Adrenal gland (tissue), 9 donors: ENCODE measurements at regions not wholly inside any gene's neighbourhood (a gene's known extent, or its start where the extent isn't known, plus 50 kb on each side); places are given as distances from the start of the nearest gene placed in this dataset.

Source experiments
- DNase-seq, 7 donors: peaks; one replicate each; pipeline ENCODE4 v3.0.0-alpha.2; 2019 to 2020
- H3K27ac ChIP-seq, 5 donors: fragments of 200-600 bp; sonication (generic) in 4 of 5; 1 replicate in 3 of 5; 2 replicates in 2 of 5; pipeline versions ENCODE4 v1.5.1 to v1.8.0; 2016 to 2020; ENCODE audit warnings: mild to moderate bottlenecking in 1 of 5
- H3K27me3 ChIP-seq: fragments of 200-600 bp; 2 replicates; pipeline ENCODE4 v1.8.0; 2021
- H3K36me3 ChIP-seq, 2 donors: fragments of 200-600 bp; replicated peaks in 1 of 2; 1 replicate in 1 of 2; 2 replicates in 1 of 2; pipeline versions ENCODE4 v1.5.1 to v1.8.0; 2018 to 2022
- H3K4me1 ChIP-seq, 2 donors: fragments of 200-600 bp; replicated peaks in 1 of 2; 1 replicate in 1 of 2; 2 replicates in 1 of 2; pipeline versions ENCODE4 v1.5.1 to v1.8.0; 2018 to 2021
- H3K4me3 ChIP-seq, 4 donors: fragments of 200-600 bp; sonication (generic) in 3 of 4; one replicate each; pipeline ENCODE4 v1.5.1; 2016 to 2018
- H3K9me3 ChIP-seq, 3 donors: fragments of 200-600 bp; sonication (generic) in 1 of 3; replicated peaks in 1 of 3; 1 replicate in 2 of 3; 2 replicates in 1 of 3; pipeline versions ENCODE4 v1.5.1 to v1.8.0; 2016 to 2021
- CTCF ChIP-seq, 6 experiments: fragments of 450-650 bp in 4 of 6; fragments of 200-600 bp in 2 of 6; sonication (generic) in 1 of 6; IDR thresholded peaks; 1 replicate in 5 of 6; 2 replicates in 1 of 6; pipeline versions ENCODE4 v1.5.1 to v1.8.0; 2016 to 2021; ENCODE audit warnings: antibody characterized with exemption in 6 of 6, mild to moderate bottlenecking in 2 of 6, moderate library complexity in 1 of 6
- POLR2A ChIP-seq, 2 donors: fragments of 450-650 bp; IDR thresholded peaks; one replicate each; pipeline ENCODE4 v1.6.1; 2017; ENCODE audit warnings: antibody characterized with exemption in 2 of 2, mild to moderate bottlenecking in 2 of 2, moderate library complexity in 1 of 2
- WGBS, 4 donors: extraction: QIAGEN DNeasy Blood & Tissue Kit in 2 of 4; methylation state at CpG; one replicate each; pipeline versions ENCODE4 v1.1.5 to v1.1.7; 2013 to 2017; 5-methylcytosine and 5-hydroxymethylcytosine counted together
- intact Hi-C, 2 donors: fragments of 100-400 bp; cut with DNase I; formaldehyde crosslinking; loops; one replicate each; pipeline versions ENCODE4 v1.14.1 to v1.15.0; 2022 to 2023
- small RNA-seq, 2 donors: library from RNA; depleted of rRNA; stranded (forward); fragments of <200 nt; gene quantifications; one replicate each; pipeline ENCODE3, GENCODE V24; 2016
- donor health status: healthy with polysubstance abuse.
- donor health status: Bipolar disorder and iron deficiency.
- donor health status: DM: yes; HTN: yes; CAD: no.
- donor health status: DM: no; HTN: no; CAD: no.
- donor health status: DM: no; HTN: no; CAD: no.

GRCh38 chrX:147848543-147849443 is 62.9 kb upstream of the FMR1 start:
- H3K9me3 ChIP-seq, result no peaks in the 10 kb centered on the region
- H3K27ac ChIP-seq, result no peak overlapping the region
- TF ChIP-seq CTCF (IDR thresholded peaks at IDR 0.05), result no peak
- TF ChIP-seq POLR2A (IDR thresholded peaks at IDR 0.05), result no peak
- no peaks in the 10 kb centered on the region for H3K27me3 ChIP-seq
- no peaks in the 10 kb centered on the region for H3K4me1 ChIP-seq
- DNase-seq, result no peak
- no peak overlapping the region for H3K4me3 ChIP-seq
- intact Hi-C loops, result no loop called here
- WGBS, 4 donors, result 63 to 92% (median 74%) methylated on average over 2 of the region's 2 CpGs
- no peaks in the 10 kb centered on the region for H3K36me3 ChIP-seq

DNA sequence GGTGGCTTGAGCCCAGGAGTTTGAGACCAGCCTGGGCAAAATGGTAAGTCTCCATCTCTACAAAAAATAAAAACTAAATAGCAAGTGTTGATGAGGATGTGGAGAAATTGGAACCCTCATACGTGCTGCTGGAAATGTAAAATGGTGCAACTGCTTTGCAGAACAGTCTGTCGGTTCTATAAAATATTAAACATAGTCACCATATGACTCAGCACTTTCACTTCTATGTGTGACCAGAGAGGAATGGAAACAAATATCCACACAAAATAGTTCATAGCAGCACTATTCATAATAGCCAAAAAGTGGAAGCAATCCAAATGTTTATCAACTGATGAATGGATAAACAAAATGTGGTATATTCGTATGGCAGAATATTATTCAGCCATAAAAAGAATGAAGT is 60.8 kb upstream of the FMR1 start:
- Histone ChIP-seq H3K27me3 (peaks cover 1% of the 10 kb centered on the region), H3K4me1 (no peaks in the 10 kb centered on the region), H3K9me3 (no peaks in the 10 kb centered on the region), H3K4me3 (no peak overlapping the region), H3K36me3 (no peaks in the 10 kb centered on the region), H3K27ac (no peak overlapping the region)
- intact Hi-C loops, result no loop called here
- no peak for DNase-seq
- TF ChIP-seq POLR2A (IDR thresholded peaks at IDR 0.05) (no peak), CTCF (IDR thresholded peaks at IDR 0.05) (no peak)
- 54 to 74% (median 66%) methylated on average over 3 of the region's 3 CpGs for WGBS, 4 donors

DNA sequence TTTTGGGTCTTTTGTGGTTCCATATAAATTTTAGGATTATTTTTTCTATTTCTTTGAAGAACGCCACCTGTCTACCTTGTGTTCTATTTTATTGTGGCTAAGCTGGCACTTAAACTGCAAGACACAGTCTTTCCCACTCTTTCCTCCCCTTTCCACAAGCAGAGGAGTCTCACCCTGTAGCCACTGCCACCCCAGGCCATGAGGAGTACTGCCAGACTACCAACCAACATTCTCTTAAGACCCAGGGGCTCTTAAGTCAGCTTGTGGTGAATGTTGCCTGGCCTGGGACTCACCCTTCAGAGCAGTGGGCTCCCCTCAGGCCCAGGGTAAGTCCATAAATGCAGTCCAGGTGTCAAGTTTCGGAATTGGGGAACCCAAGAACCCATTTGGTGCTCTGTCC is 58.0 kb upstream of the FMR1 start:
- no peak for DNase-seq
- Histone ChIP-seq H3K4me3 (no peak overlapping the region), H3K9me3 (no peaks in the 10 kb centered on the region), H3K36me3 (no peaks in the 10 kb centered on the region), H3K27ac (no peak overlapping the region), H3K4me1 (no peaks in the 10 kb centered on the region), H3K27me3 (peaks cover 3% of the 10 kb centered on the region)
- WGBS, 4 donors, result 75 to 79% (median 77%) methylated on average over 2 of the region's 2 CpGs
- intact Hi-C loops, result no loop called here
- no peak for TF ChIP-seq POLR2A (IDR thresholded peaks at IDR 0.05)
- no peak for TF ChIP-seq CTCF (IDR thresholded peaks at IDR 0.05)

- peaks cover 3% of the 10 kb centered on the region for H3K27me3 ChIP-seq
- H3K36me3 ChIP-seq, result no peaks in the 10 kb centered on the region
- no peak for TF ChIP-seq POLR2A (IDR thresholded peaks at IDR 0.05)
- no peak for TF ChIP-seq CTCF (IDR thresholded peaks at IDR 0.05)
- intact Hi-C loops, result no loop called here
- no peaks in the 10 kb centered on the region for H3K9me3 ChIP-seq
- H3K4me1 ChIP-seq, result no peaks in the 10 kb centered on the region
- no peak for DNase-seq
- H3K27ac ChIP-seq, result no peak overlapping the region
- H3K4me3 ChIP-seq, result no peak overlapping the region
- WGBS, 4 donors, result 29 to 45% (median 34%) methylated on average over 2 of the region's 2 CpGs
Measured at GRCh38 chrX:147859666-147860065, 52.1 kb upstream of the FMR1 start.

Small RNAs in the stretch of these regions (small RNA-seq; reads per million reads assigned to genes)
- gene AC016925.1 (0 reads per million in 2 donors), gene AC016925.2 (0 reads per million in 2 donors), gene AL009048.1 (0 reads per million in 2 donors), gene AL096861.1 (0 reads per million in 2 donors), gene RNU6-382P (0 reads per million in 2 donors)
